ENCODE measurements at regions not wholly inside any gene's neighbourhood (a gene's known extent, or its start where the extent isn't known, plus 50 kb on each side); places are given as distances from the start of the nearest gene placed in this dataset.

DNA sequence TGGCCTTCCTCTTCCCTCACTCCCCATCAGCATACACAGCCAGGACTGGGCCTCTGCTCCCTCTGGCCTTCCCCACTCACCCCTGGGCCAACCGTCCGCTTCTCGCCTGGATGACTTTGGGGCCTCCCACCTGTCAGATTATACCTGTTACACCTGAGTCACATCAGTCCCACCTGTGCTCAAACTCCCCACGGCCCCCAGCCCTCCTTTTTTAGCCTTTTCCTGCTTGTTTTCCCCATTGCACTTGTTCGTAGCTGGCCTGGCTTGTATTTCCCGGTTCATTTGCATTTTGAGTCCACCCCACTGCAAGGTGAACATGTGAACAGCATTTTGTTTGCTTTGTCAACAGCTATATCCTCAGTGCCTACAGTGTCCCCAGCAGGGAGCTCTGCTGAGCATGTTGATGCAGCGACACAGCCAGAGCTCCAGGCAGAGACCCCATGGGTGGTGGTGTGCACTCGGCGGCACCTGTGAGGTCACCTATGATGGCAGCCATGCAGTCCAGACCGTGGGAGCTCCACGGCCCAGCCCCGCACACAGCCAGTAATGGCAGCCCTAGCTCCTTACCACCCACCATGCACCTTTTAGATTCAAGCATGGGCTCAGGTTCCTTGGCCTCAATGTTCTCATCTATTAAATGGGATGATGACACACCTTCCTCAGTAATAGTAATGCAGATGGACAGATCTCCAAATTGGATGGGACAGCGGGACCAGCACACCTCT, 276.4 kb upstream of the HS6ST1 start:
- 55% methylated on average over 7 of the region's 13 CpGs for WGBS (ENCODE audit: low lambda C conversion rate)
- H3K36me3 ChIP-seq (replicated peaks in 1 of 2; ENCODE audit: control insufficient read depth in 1 of 2, insufficient read depth in 2 of 2, low read length in 1 of 2): no peaks in the 10 kb centered on the region
- no peak for DNase-seq

GRCh38 chr2:128595763-128596395, 277.2 kb upstream of the HS6ST1 start:
- Histone ChIP-seq H3K9me3 (no peaks in the 10 kb centered on the region), H3K4me2 (no peak overlapping the region), H3K27me3 (ENCODE audit: insufficient read depth) (no peaks in the 10 kb centered on the region), H2AFZ (ENCODE audit: low read depth) (no peak overlapping the region), H4K20me1 (ENCODE audit: insufficient read depth) (no peaks in the 10 kb centered on the region), H3K27ac (ENCODE audit: low read depth in 2 of 2, low read length in 1 of 2) (no peak overlapping the region), H3K79me2 (ENCODE audit: insufficient read depth) (no peaks in the 10 kb centered on the region), H3K9me2 (no peaks in the 10 kb centered on the region), H3K36me3 (replicated peaks in 1 of 2; ENCODE audit: control insufficient read depth in 1 of 2, insufficient read depth in 2 of 2, low read length in 1 of 2) (no peaks in the 10 kb centered on the region), H3K9ac (no peak overlapping the region), H3K4me3 (ENCODE audit: low read depth in 2 of 2, low read length in 1 of 2) (no peak overlapping the region), H3F3A (replicated peaks; ENCODE audit: insufficient read depth) (no peaks in the 10 kb centered on the region), H3K4me1 (ENCODE audit: control insufficient read depth in 1 of 2, insufficient read depth in 2 of 2, low read depth in 1 of 2, low read length in 1 of 2) (peaks cover 0 to 23% of the 10 kb centered on the region in 2 experiments; a peak in 1 of 4 replicates)
- DNase-seq: no peak
- ChIA-PET POLR2A (no interaction called here), CTCF (interaction anchor here (0.6 kb wide), 1 partner anchor 38 kb away, joined by 3 read pairs; no protein-coding TSS in a partner anchor)
- 74% methylated on average over 6 of the region's 13 CpGs for WGBS (ENCODE audit: low lambda C conversion rate)
- TF ChIP-seq EZH2phosphoT487 (IDR thresholded peaks at IDR 0.05; ENCODE audit: borderline replicate concordance, low read depth): no peak
- TF ChIP-seq FOSL2 (IDR thresholded peaks at IDR 0.05; ENCODE audit: borderline replicate concordance, low read depth): no peak
- no peak for TF ChIP-seq NRF1 (IDR thresholded peaks at IDR 0.05; ENCODE audit: low read depth, low read length)
- TF ChIP-seq TEAD4 (IDR thresholded peaks at IDR 0.05; ENCODE audit: borderline replicate concordance, insufficient read depth): no peak
- no peak for TF ChIP-seq RXRA (IDR thresholded peaks at IDR 0.05; ENCODE audit: borderline replicate concordance, low read depth)
- TF ChIP-seq MEF2A (IDR thresholded peaks at IDR 0.05; ENCODE audit: borderline replicate concordance, low read depth): no peak

More for the DNA sequence above, 276.4 kb upstream of the HS6ST1 start:
- no peak for TF ChIP-seq ZBTB33 (IDR thresholded peaks at IDR 0.05; ENCODE audit: borderline replicate concordance, low read depth)
- TF ChIP-seq YY1 (IDR thresholded peaks at IDR 0.05; ENCODE audit: low read depth): no peak
- TF ChIP-seq RAD21 (IDR thresholded peaks at IDR 0.05; ENCODE audit: low read length): no peak
- TF ChIP-seq, protein P1, sequence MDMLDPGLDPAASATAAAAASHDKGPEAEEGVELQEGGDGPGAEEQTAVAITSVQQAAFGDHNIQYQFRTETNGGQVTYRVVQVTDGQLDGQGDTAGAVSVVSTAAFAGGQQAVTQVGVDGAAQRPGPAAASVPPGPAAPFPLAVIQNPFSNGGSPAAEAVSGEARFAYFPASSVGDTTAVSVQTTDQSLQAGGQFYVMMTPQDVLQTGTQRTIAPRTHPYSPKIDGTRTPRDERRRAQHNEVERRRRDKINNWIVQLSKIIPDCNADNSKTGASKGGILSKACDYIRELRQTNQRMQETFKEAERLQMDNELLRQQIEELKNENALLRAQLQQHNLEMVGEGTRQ (IDR thresholded peaks at IDR 0.05; ENCODE audit: borderline replicate concordance, low read depth, low read length): no peak
- no peak for TF ChIP-seq GATA2 (CRISPR knock-in tag; IDR thresholded peaks at IDR 0.05)
- no peak for TF ChIP-seq NFIC (IDR thresholded peaks at IDR 0.05; ENCODE audit: borderline replicate concordance)
- TF ChIP-seq FOXM1 (IDR thresholded peaks at IDR 0.05; ENCODE audit: low read depth): no peak
- no peak for TF ChIP-seq TCF12 (IDR thresholded peaks at IDR 0.05)
- Histone ChIP-seq H4K20me1 (ENCODE audit: insufficient read depth) (no peaks in the 10 kb centered on the region), H3K9ac (no peak overlapping the region), H3K27me3 (ENCODE audit: insufficient read depth) (no peaks in the 10 kb centered on the region), H2AFZ (ENCODE audit: low read depth) (no peak overlapping the region), H3K27ac (ENCODE audit: low read depth in 2 of 2, low read length in 1 of 2) (no peak overlapping the region), H3K4me3 (ENCODE audit: low read depth in 2 of 2, low read length in 1 of 2) (no peak overlapping the region), H3F3A (replicated peaks; ENCODE audit: insufficient read depth) (no peaks in the 10 kb centered on the region), H3K79me2 (ENCODE audit: insufficient read depth) (no peaks in the 10 kb centered on the region), H3K9me2 (no peaks in the 10 kb centered on the region), H3K4me1 (ENCODE audit: control insufficient read depth in 1 of 2, insufficient read depth in 2 of 2, low read depth in 1 of 2, low read length in 1 of 2) (peaks cover 0 to 19% of the 10 kb centered on the region in 2 experiments; a peak in 1 of 4 replicates), H3K4me2 (no peak overlapping the region), H3K9me3 (no peaks in the 10 kb centered on the region)
- ChIA-PET CTCF (no interaction called here), POLR2A (no interaction called here)

All from SK-N-SH (cell line).